ENCODE measurements at regions not wholly inside any gene's neighbourhood (a gene's known extent, or its start where the extent isn't known, plus 50 kb on each side); places are given as distances from the start of the nearest gene placed in this dataset.
"Not testable (repeated sequence)": the region's sequence is repeated elsewhere in the genome, so short reads cannot be mapped to it uniquely, and the experiment has no call there.

- H3K4me1 ChIP-seq (ENCODE audit: control insufficient read depth, insufficient read depth, low read length), result no peaks in the 10 kb centered on the region
- H3K4me3 ChIP-seq (ENCODE audit: low read length), result no peak overlapping the region
- no CpG with 5 or more reads among the region's 1 CpG for WGBS (ENCODE audit: insufficient coverage, low lambda C conversion rate)
- no peaks in the 10 kb centered on the region for H3K36me3 ChIP-seq (ENCODE audit: control insufficient read depth, insufficient read depth, low read length)
- no peaks in the 10 kb centered on the region for H3K27me3 ChIP-seq (ENCODE audit: control insufficient read depth, insufficient read depth, low read length)
- no peaks in the 10 kb centered on the region for H3K9me3 ChIP-seq (ENCODE audit: control insufficient read depth, low read depth, low read length)
- no peak for DNase-seq
- no peak overlapping the region for H3K27ac ChIP-seq (ENCODE audit: low read length)
Measured at GRCh38 chr12:33116284-33116683, 219.7 kb upstream of the PKP2 start.

DNA sequence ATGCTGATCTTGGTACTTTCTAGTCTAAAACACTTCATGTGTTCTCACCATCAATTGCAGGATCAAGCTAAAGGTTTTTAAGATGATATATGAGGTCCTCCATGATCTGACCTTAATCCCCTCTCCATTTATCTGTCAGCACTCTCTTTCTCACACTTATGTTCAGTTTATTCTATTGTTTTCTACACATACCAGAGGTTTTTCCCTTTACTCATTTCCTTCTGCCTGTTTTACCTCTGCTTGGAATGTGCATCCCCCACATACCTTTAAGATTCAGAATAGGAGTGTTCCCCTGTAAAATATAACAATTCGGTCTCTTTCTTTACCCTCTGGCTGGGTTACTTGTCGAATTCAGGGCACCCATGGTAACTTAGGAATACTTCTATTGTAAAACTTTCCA is 219.1 kb upstream of the PKP2 start:
- Histone ChIP-seq H3K4me3 (ENCODE audit: low read length) (no peak overlapping the region), H3K36me3 (ENCODE audit: control insufficient read depth, insufficient read depth, low read length) (no peaks in the 10 kb centered on the region), H3K9me3 (ENCODE audit: control insufficient read depth, low read depth, low read length) (no peaks in the 10 kb centered on the region), H3K27me3 (ENCODE audit: control insufficient read depth, insufficient read depth, low read length) (no peaks in the 10 kb centered on the region), H3K27ac (ENCODE audit: low read length) (no peak overlapping the region), H3K4me1 (ENCODE audit: control insufficient read depth, insufficient read depth, low read length) (no peaks in the 10 kb centered on the region)
- DNase-seq, result no peak
- WGBS (ENCODE audit: insufficient coverage, low lambda C conversion rate), result no CpG with 5 or more reads among the region's 2 CpGs

DNA sequence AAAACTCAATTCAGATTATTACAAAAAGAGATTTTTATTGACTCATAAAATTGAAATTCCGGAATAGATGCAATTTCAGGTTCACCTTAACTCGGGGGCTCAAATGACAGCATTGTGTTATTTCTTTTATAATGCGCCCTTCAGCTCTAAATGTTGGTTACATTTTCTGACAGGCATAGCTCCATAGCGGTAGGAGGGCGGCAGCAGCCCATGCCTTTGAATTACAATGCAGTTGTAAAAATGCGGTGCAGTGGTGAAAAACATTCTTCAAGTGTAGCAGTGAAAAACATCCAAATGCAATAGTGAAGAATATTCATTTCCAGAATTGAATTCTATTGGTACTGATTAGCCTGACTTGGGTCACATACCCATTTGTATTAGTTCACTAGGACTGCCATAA is 215.3 kb upstream of the PKP2 start:
- DNase-seq, result no peak
- 100% methylated on average over 1 of the region's 6 CpGs for WGBS (ENCODE audit: insufficient coverage, low lambda C conversion rate)
- Histone ChIP-seq H3K27ac (ENCODE audit: low read length) (no peak overlapping the region), H3K4me1 (ENCODE audit: control insufficient read depth, insufficient read depth, low read length) (no peaks in the 10 kb centered on the region), H3K9me3 (ENCODE audit: control insufficient read depth, low read depth, low read length) (no peaks in the 10 kb centered on the region), H3K27me3 (ENCODE audit: control insufficient read depth, insufficient read depth, low read length) (no peaks in the 10 kb centered on the region), H3K36me3 (ENCODE audit: control insufficient read depth, insufficient read depth, low read length) (no peaks in the 10 kb centered on the region), H3K4me3 (ENCODE audit: low read length) (no peak overlapping the region)

GRCh38 chr12:33107827-33108226 is 211.2 kb upstream of the PKP2 start:
- not testable (repeated sequence) for H3K27me3 ChIP-seq (ENCODE audit: control insufficient read depth, insufficient read depth, low read length); H3K27ac ChIP-seq (ENCODE audit: low read length); H3K4me3 ChIP-seq (ENCODE audit: low read length); DNase-seq; H3K36me3 ChIP-seq (ENCODE audit: control insufficient read depth, insufficient read depth, low read length); H3K9me3 ChIP-seq (ENCODE audit: control insufficient read depth, low read depth, low read length); H3K4me1 ChIP-seq (ENCODE audit: control insufficient read depth, insufficient read depth, low read length)
- WGBS (ENCODE audit: insufficient coverage, low lambda C conversion rate), result no CpG with 5 or more reads among the region's 7 CpGs

DNA sequence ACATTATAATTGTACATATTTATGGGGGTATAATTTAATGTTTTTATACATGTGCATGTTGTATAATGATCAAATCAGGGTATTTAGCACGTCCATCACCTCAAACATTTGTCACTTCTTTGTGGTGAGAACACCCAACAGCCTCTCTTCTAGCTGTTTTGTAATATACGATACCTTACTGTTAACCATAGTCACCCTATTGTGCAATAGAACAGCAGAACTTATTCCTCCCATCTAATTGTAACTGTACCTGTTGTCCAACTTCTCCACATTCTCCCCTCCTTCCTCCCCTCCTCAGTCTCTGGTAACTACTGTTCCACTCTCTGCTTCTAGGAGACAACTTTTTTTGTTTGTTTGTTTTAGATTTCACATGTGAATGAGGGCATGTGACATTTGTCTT is 197.0 kb upstream of the PKP2 start:
- DNase-seq, result no peak
- 80% methylated on average over 1 of the region's 2 CpGs for WGBS (ENCODE audit: insufficient coverage, low lambda C conversion rate)

GRCh38 chr12:33087876-33088275 is 191.3 kb upstream of the PKP2 start:
- not testable (repeated sequence) for DNase-seq

More for the DNA sequence above, 197.0 kb upstream of the PKP2 start:
- H3K36me3 ChIP-seq (ENCODE audit: control insufficient read depth, insufficient read depth, low read length), result no peaks in the 10 kb centered on the region
- no peak overlapping the region for H3K27ac ChIP-seq (ENCODE audit: low read length)
- no peaks in the 10 kb centered on the region for H3K9me3 ChIP-seq (ENCODE audit: control insufficient read depth, low read depth, low read length)
- H3K4me3 ChIP-seq (ENCODE audit: low read length), result no peak overlapping the region
- H3K4me1 ChIP-seq (ENCODE audit: control insufficient read depth, insufficient read depth, low read length), result no peaks in the 10 kb centered on the region
- no peaks in the 10 kb centered on the region for H3K27me3 ChIP-seq (ENCODE audit: control insufficient read depth, insufficient read depth, low read length)

GRCh38 chr12:33076401-33076800 is 179.8 kb upstream of the PKP2 start:
- not testable (repeated sequence) for H3K27me3 ChIP-seq (ENCODE audit: control insufficient read depth, insufficient read depth, low read length); H3K4me3 ChIP-seq (ENCODE audit: low read length); H3K9me3 ChIP-seq (ENCODE audit: control insufficient read depth, low read depth, low read length); H3K27ac ChIP-seq (ENCODE audit: low read length); H3K36me3 ChIP-seq (ENCODE audit: control insufficient read depth, insufficient read depth, low read length); DNase-seq; H3K4me1 ChIP-seq (ENCODE audit: control insufficient read depth, insufficient read depth, low read length)
- no CpG with 5 or more reads among the region's 9 CpGs for WGBS (ENCODE audit: insufficient coverage, low lambda C conversion rate)

More at GRCh38 chr12:33087876-33088275, 191.3 kb upstream of the PKP2 start:
- not testable (repeated sequence) for H3K27ac ChIP-seq (ENCODE audit: low read length); H3K4me1 ChIP-seq (ENCODE audit: control insufficient read depth, insufficient read depth, low read length); H3K9me3 ChIP-seq (ENCODE audit: control insufficient read depth, low read depth, low read length); H3K27me3 ChIP-seq (ENCODE audit: control insufficient read depth, insufficient read depth, low read length); H3K4me3 ChIP-seq (ENCODE audit: low read length); H3K36me3 ChIP-seq (ENCODE audit: control insufficient read depth, insufficient read depth, low read length)
- no CpG with 5 or more reads among the region's 1 CpG for WGBS (ENCODE audit: insufficient coverage, low lambda C conversion rate)

GRCh38 chr12:33075130-33075766 is 178.7 kb upstream of the PKP2 start:
- H3K9me3 ChIP-seq (ENCODE audit: control insufficient read depth, low read depth, low read length); H3K36me3 ChIP-seq (ENCODE audit: control insufficient read depth, insufficient read depth, low read length); H3K27me3 ChIP-seq (ENCODE audit: control insufficient read depth, insufficient read depth, low read length); H3K4me3 ChIP-seq (ENCODE audit: low read length); H3K4me1 ChIP-seq (ENCODE audit: control insufficient read depth, insufficient read depth, low read length); H3K27ac ChIP-seq (ENCODE audit: low read length); DNase-seq: not testable (repeated sequence)
- no CpG with 5 or more reads among the region's 25 CpGs for WGBS (ENCODE audit: insufficient coverage, low lambda C conversion rate)

DNA sequence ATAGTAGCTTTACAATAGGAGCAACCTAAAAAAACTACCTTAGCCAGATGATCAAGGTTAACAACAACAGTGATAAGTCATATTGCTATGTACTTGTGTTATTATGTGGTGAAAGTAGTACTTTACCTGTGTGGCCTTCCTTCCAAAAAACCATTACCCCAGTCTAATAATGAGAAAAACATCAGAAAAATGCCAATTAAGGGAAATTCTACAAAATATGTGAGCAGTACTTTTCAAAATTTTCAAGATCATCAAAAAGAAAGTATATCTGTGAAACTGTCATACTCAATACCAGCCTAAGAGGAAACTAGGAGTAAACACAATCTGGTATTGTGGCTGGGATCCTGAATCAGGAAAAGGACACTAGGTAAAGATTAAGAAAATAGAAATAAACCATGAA is 165.3 kb upstream of the PKP2 start:
- Histone ChIP-seq H3K9me3 (ENCODE audit: control insufficient read depth, low read depth, low read length) (no peaks in the 10 kb centered on the region), H3K4me3 (ENCODE audit: low read length) (no peak overlapping the region), H3K27me3 (ENCODE audit: control insufficient read depth, insufficient read depth, low read length) (no peaks in the 10 kb centered on the region), H3K27ac (ENCODE audit: low read length) (no peak overlapping the region), H3K36me3 (ENCODE audit: control insufficient read depth, insufficient read depth, low read length) (no peaks in the 10 kb centered on the region), H3K4me1 (ENCODE audit: control insufficient read depth, insufficient read depth, low read length) (no peaks in the 10 kb centered on the region)
- DNase-seq, result no peak

DNA sequence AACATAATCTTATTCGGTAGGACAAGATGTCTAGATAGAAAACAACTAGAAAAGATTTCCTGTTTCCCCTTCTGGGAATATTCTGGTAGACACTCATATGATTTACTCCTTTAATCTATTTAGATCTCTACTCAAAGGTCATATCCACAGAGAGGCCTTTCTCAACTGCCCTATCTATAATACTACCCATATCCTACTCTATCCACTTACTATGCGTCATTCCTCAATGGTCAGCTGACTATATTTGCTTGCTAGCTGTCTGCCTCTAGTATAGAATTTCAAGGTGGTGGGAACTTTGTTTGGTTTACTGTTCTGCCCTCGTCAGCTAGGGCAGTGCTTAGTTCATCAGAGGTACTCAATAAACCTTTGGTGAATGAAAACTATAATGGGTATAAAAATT is 157.8 kb upstream of the PKP2 start:
- Histone ChIP-seq H3K9me3 (ENCODE audit: control insufficient read depth, low read depth, low read length) (peaks cover 5% of the 10 kb centered on the region), H3K27ac (ENCODE audit: low read length) (no peak overlapping the region), H3K4me3 (ENCODE audit: low read length) (no peak overlapping the region), H3K36me3 (ENCODE audit: control insufficient read depth, insufficient read depth, low read length) (no peaks in the 10 kb centered on the region), H3K27me3 (ENCODE audit: control insufficient read depth, insufficient read depth, low read length) (no peaks in the 10 kb centered on the region), H3K4me1 (ENCODE audit: control insufficient read depth, insufficient read depth, low read length) (no peaks in the 10 kb centered on the region)
- no peak for DNase-seq
- 100% methylated on average over 2 of the region's 3 CpGs for WGBS (ENCODE audit: insufficient coverage, low lambda C conversion rate)

Data from large intestine (tissue), 3 donors.